GM12878 (cell line): ENCODE measurements at regions not wholly inside any gene's neighbourhood (a gene's known extent, or its start where the extent isn't known, plus 50 kb on each side); places are given as distances from the start of the nearest gene placed in this dataset.

ENCODE experiments used
- ATAC-seq: fragments of 200-7000 bp; cut with Tn5 transposase; 3 replicates; pipeline ENCODE4 v1.9.1; 2020; ENCODE audit warnings: mild to moderate bottlenecking, moderate library complexity
- BruUV-seq: library from RNA; stranded (reverse); fragments of 400-500 nt; replicated peaks from 2 replicates; lab custom pipeline; 2021; lab: Mats Ljungman, UMichigan
- CTCF ChIA-PET: fragments of 300-600 bp; sonication (Branson Sonifier 250); formaldehyde crosslinking; extraction: SDS; loops from one replicate; lab custom pipeline; 2021; ENCODE audit warnings: inconsistent platforms; lab: Yijun Ruan, JAX
- POLR2A ChIA-PET: fragments of 350-600 bp; formaldehyde crosslinking; extraction: SDS; loops from one replicate; lab custom pipeline; 2021; ENCODE audit warnings: inconsistent platforms; lab: Charles Lee
- RAD21 ChIA-PET: fragments of 300-600 bp; sonication (Branson Sonifier 250); formaldehyde crosslinking; loops from one replicate; lab custom pipeline; 2023; ENCODE audit warnings: antibody characterized with exemption; ENCODE audit not compliant: unreplicated experiment; lab: Charles Lee
- SMC1A ChIA-PET: fragments of 300-600 bp; sonication (Branson Sonifier 250); formaldehyde crosslinking; loops from one replicate; lab custom pipeline; 2023; ENCODE audit not compliant: unreplicated experiment, uncharacterized antibody; lab: Charles Lee
- DNase-seq: peaks from one replicate; pipeline ENCODE4 v3.0.0-alpha.2; 2011; ENCODE audit warnings: low read depth, low spot score
- FAIRE-seq: peaks from 3 replicates; lab custom pipeline; 2011; peaks lifted over from hg19 to GRCh38; lab: Jason Lieb, UNC
- H2AFZ ChIP-seq: 2 replicates; pipeline ENCODE4 v1.6.0; 2011; ENCODE audit warnings: low read depth, low read length, control low read depth; ENCODE audit not compliant: control insufficient read depth
- H3K27ac ChIP-seq: 2 replicates; pipeline ENCODE4 v1.5.1; 2011; ENCODE audit warnings: control low read depth; ENCODE audit not compliant: control insufficient read depth, insufficient read depth
- H3K27me3 ChIP-seq, 2 experiments: replicated peaks in 1 of 2; 2 replicates each; pipeline versions ENCODE4 v1.6.0 to v1.6.1; 2011; ENCODE audit warnings: low read length in 1 of 2; ENCODE audit not compliant: control insufficient read depth in 2 of 2, insufficient read depth in 2 of 2
- H3K36me3 ChIP-seq, 2 experiments: 2 replicates each; pipeline ENCODE4 v1.5.1; 2011; ENCODE audit warnings: low read length in 1 of 2; ENCODE audit not compliant: control insufficient read depth in 2 of 2, insufficient read depth in 2 of 2
- H3K4me1 ChIP-seq: 2 replicates; pipeline ENCODE4 v1.6.1; 2011; ENCODE audit warnings: mild to moderate bottlenecking, low read length, moderate library complexity, mixed read lengths; ENCODE audit not compliant: control insufficient read depth, insufficient read depth
- H3K4me2 ChIP-seq: 2 replicates; pipeline ENCODE4 v1.6.0; 2011; ENCODE audit warnings: control low read depth; ENCODE audit not compliant: control insufficient read depth, insufficient read depth
- H3K4me3 ChIP-seq: fragments of 200-600 bp; sonication (generic); 2 replicates; pipeline ENCODE4 v1.5.1; 2016
- H3K79me2 ChIP-seq: 2 replicates; pipeline ENCODE4 v1.6.0; 2011; ENCODE audit warnings: low read length; ENCODE audit not compliant: control insufficient read depth, insufficient read depth
- H3K9ac ChIP-seq: 2 replicates; pipeline ENCODE4 v1.8.0; 2011; ENCODE audit warnings: low read length, control low read depth, mixed read lengths; ENCODE audit not compliant: control insufficient read depth, insufficient read depth
- H3K9me3 ChIP-seq: replicated peaks from 3 replicates; pipeline ENCODE4 v1.5.1; 2011; ENCODE audit warnings: mild to moderate bottlenecking, low read length; ENCODE audit not compliant: control insufficient read depth, insufficient read depth
- H4K20me1 ChIP-seq: 2 replicates; pipeline ENCODE4 v1.6.0; 2011; ENCODE audit not compliant: control insufficient read depth, insufficient read depth
- ATF2 ChIP-seq: IDR thresholded peaks from 2 replicates; pipeline ENCODE4 v1.6.1; 2012; ENCODE audit warnings: low read length, inconsistent platforms
- ATF7 ChIP-seq: fragments of 450-650 bp; IDR thresholded peaks from 2 replicates; pipeline ENCODE4 v1.6.1; 2016; ENCODE audit warnings: low read depth, mild to moderate bottlenecking
- BMI1 ChIP-seq: fragments of 450-650 bp; IDR thresholded peaks from 2 replicates; pipeline ENCODE4 v1.6.1; 2016; ENCODE audit warnings: mild to moderate bottlenecking, moderate library complexity, borderline replicate concordance
- CEBPB ChIP-seq, 2 experiments: fragments of 150-350 bp in 1 of 2; IDR thresholded peaks; 2 replicates each; pipeline ENCODE4 v1.6.1; 2012 to 2014; ENCODE audit warnings: low read depth in 2 of 2, low read length in 2 of 2, borderline replicate concordance in 1 of 2, inconsistent platforms in 1 of 2
- CREB1 ChIP-seq: IDR thresholded peaks from 2 replicates; pipeline ENCODE4 v1.6.1; 2012; ENCODE audit warnings: low read depth, mild to moderate bottlenecking, inconsistent platforms
- MEF2A ChIP-seq: IDR thresholded peaks from 2 replicates; pipeline ENCODE4 v1.6.1; 2011; ENCODE audit warnings: low read depth, mild to moderate bottlenecking, low read length, moderate library complexity; ENCODE audit not compliant: insufficient read depth
- NFIC ChIP-seq: IDR thresholded peaks from 2 replicates; pipeline ENCODE4 v1.6.1; 2012; ENCODE audit warnings: low read depth, mild to moderate bottlenecking, inconsistent platforms, low read length, moderate library complexity
- PML ChIP-seq: IDR thresholded peaks from 2 replicates; pipeline ENCODE4 v1.6.1; 2012; ENCODE audit warnings: low read length, inconsistent platforms
- RAD21 ChIP-seq: IDR thresholded peaks from 2 replicates; pipeline ENCODE4 v1.6.1; 2011; ENCODE audit warnings: mild to moderate bottlenecking, low read depth, low read length, moderate library complexity; ENCODE audit not compliant: insufficient read depth
- RELA ChIP-seq: fragments of 450-650 bp; IDR thresholded peaks from 2 replicates; pipeline ENCODE4 v1.8.0; 2014; ENCODE audit warnings: borderline replicate concordance; ENCODE audit not compliant: partially characterized antibody
- RUNX3 ChIP-seq: IDR thresholded peaks from 2 replicates; pipeline ENCODE4 v1.6.1; 2012; ENCODE audit warnings: low read length, inconsistent platforms
- ZNF217 ChIP-seq: fragments of 450-650 bp; IDR thresholded peaks from 2 replicates; pipeline ENCODE4 v1.6.1; 2017; ENCODE audit warnings: antibody characterized with exemption, mild to moderate bottlenecking
- ZSCAN29 ChIP-seq: fragments of 450-650 bp; IDR thresholded peaks from 2 replicates; pipeline ENCODE4 v1.6.1; 2017; ENCODE audit warnings: mild to moderate bottlenecking, moderate library complexity
- WGBS: methylation state at CpG from one replicate; pipeline ENCODE4 v1.1.6; 2016; ENCODE audit warnings: low lambda C conversion rate; ENCODE audit not compliant: insufficient replicate concordance, insufficient coverage; ENCODE audit errors: missing lambda C conversion rate; 5-methylcytosine and 5-hydroxymethylcytosine counted together
- in situ Hi-C: fragments of 300-500 bp; cut with MboI; formaldehyde crosslinking; loops from 9 replicates; pipeline ENCODE4 v1.14.3; 2018; ENCODE audit warnings: mixed read lengths
- intact Hi-C: fragments of 100-400 bp; cut with micrococcal nuclease; formaldehyde crosslinking; loops from one replicate; pipeline ENCODE4 v1.14.2; 2022; ENCODE audit not compliant: unreplicated experiment
- TF ChIP-seq, protein P1 (sequence below): fragments of 450-650 bp; IDR thresholded peaks from 2 replicates; pipeline ENCODE4 v1.6.1; 2017; ENCODE audit warnings: borderline replicate concordance
- TF ChIP-seq, protein P2 (sequence below): IDR thresholded peaks from 2 replicates; pipeline ENCODE4 v1.6.1; 2012; ENCODE audit warnings: mild to moderate bottlenecking, low read depth, low read length
- TF ChIP-seq, protein P3 (sequence below): fragments of 450-650 bp; IDR thresholded peaks from 2 replicates; pipeline ENCODE4 v1.6.1; 2017; ENCODE audit warnings: mild to moderate bottlenecking, low read depth, inconsistent platforms; ENCODE audit not compliant: poor library complexity, severe bottlenecking

GRCh38 chr5:68641211-68641610 is 425.7 kb downstream of the PIK3R1 start:
- SMC1A ChIA-PET, result interaction anchor here (1.0 to 2.3 kb wide), 5 partner anchors 11 to 216 kb away, joined by 3 to 6 read pairs (median 4); no protein-coding TSS in a partner anchor
- CTCF ChIA-PET, result interaction anchor here (5.8 kb wide), 1 partner anchor 354 kb away, joined by 30 read pairs; no protein-coding TSS in a partner anchor
- TF ChIP-seq RAD21, result peak; percentile 27; the same call in 1 of the 2 replicates
- TF ChIP-seq BMI1, result peak; percentile 67; the same call in 1 of the 2 replicates
- TF ChIP-seq, protein P1, sequence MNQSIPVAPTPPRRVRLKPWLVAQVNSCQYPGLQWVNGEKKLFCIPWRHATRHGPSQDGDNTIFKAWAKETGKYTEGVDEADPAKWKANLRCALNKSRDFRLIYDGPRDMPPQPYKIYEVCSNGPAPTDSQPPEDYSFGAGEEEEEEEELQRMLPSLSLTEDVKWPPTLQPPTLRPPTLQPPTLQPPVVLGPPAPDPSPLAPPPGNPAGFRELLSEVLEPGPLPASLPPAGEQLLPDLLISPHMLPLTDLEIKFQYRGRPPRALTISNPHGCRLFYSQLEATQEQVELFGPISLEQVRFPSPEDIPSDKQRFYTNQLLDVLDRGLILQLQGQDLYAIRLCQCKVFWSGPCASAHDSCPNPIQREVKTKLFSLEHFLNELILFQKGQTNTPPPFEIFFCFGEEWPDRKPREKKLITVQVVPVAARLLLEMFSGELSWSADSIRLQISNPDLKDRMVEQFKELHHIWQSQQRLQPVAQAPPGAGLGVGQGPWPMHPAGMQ, result no peak
- TF ChIP-seq ATF7, result peak; percentile 94
- TF ChIP-seq ZSCAN29, result no peak
- TF ChIP-seq NFIC, result peak; percentile 97
- TF ChIP-seq ZNF217, result peak; percentile 95
- TF ChIP-seq CEBPB (IDR thresholded peaks at IDR 0.05; ENCODE audit: borderline replicate concordance in 1 of 2, low read depth in 2 of 2, low read length in 2 of 2), result peak in 1 of 2 experiments; percentile 56; a peak in 1 of 4 replicates
- TF ChIP-seq, protein P2, sequence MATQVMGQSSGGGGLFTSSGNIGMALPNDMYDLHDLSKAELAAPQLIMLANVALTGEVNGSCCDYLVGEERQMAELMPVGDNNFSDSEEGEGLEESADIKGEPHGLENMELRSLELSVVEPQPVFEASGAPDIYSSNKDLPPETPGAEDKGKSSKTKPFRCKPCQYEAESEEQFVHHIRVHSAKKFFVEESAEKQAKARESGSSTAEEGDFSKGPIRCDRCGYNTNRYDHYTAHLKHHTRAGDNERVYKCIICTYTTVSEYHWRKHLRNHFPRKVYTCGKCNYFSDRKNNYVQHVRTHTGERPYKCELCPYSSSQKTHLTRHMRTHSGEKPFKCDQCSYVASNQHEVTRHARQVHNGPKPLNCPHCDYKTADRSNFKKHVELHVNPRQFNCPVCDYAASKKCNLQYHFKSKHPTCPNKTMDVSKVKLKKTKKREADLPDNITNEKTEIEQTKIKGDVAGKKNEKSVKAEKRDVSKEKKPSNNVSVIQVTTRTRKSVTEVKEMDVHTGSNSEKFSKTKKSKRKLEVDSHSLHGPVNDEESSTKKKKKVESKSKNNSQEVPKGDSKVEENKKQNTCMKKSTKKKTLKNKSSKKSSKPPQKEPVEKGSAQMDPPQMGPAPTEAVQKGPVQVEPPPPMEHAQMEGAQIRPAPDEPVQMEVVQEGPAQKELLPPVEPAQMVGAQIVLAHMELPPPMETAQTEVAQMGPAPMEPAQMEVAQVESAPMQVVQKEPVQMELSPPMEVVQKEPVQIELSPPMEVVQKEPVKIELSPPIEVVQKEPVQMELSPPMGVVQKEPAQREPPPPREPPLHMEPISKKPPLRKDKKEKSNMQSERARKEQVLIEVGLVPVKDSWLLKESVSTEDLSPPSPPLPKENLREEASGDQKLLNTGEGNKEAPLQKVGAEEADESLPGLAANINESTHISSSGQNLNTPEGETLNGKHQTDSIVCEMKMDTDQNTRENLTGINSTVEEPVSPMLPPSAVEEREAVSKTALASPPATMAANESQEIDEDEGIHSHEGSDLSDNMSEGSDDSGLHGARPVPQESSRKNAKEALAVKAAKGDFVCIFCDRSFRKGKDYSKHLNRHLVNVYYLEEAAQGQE, result no peak; the same call in 1 of the 2 replicates
- TF ChIP-seq RUNX3, result peak; percentile 66; the same call in 1 of the 2 replicates
- peak; percentile 43; the same call in 1 of the 2 replicates for TF ChIP-seq CREB1
- peak; percentile 27 for TF ChIP-seq RELA
- peak; percentile 97 for TF ChIP-seq ATF2
- peak; percentile 74 for TF ChIP-seq PML
- TF ChIP-seq, protein P3, sequence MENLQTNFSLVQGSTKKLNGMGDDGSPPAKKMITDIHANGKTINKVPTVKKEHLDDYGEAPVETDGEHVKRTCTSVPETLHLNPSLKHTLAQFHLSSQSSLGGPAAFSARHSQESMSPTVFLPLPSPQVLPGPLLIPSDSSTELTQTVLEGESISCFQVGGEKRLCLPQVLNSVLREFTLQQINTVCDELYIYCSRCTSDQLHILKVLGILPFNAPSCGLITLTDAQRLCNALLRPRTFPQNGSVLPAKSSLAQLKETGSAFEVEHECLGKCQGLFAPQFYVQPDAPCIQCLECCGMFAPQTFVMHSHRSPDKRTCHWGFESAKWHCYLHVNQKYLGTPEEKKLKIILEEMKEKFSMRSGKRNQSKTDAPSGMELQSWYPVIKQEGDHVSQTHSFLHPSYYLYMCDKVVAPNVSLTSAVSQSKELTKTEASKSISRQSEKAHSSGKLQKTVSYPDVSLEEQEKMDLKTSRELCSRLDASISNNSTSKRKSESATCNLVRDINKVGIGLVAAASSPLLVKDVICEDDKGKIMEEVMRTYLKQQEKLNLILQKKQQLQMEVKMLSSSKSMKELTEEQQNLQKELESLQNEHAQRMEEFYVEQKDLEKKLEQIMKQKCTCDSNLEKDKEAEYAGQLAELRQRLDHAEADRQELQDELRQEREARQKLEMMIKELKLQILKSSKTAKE, result peak; percentile 71
- peak; percentile 93 for TF ChIP-seq MEF2A

More at GRCh38 chr5:68641211-68641610, 425.7 kb downstream of the PIK3R1 start:
- 19% methylated on average over 3 of the region's 3 CpGs for WGBS
- H3K36me3 ChIP-seq, result no peaks in the 10 kb centered on the region
- peaks cover 13% of the 10 kb centered on the region; the same call in 1 of the 2 replicates for H3K4me1 ChIP-seq
- H4K20me1 ChIP-seq, result no peaks in the 10 kb centered on the region
- ATAC-seq (peak; percentile 62), FAIRE-seq (peak; percentile 96), DNase-seq (no peak)
- BruUV-seq, result no TSS peak
- in situ Hi-C loops (loop anchor here (10.0 kb wide), 1 partner anchor 366 kb away; no protein-coding TSS in a partner anchor), intact Hi-C loops (loop anchor here (5.0 to 10.0 kb wide), 2 partner anchors 176 to 354 kb away; no protein-coding TSS in a partner anchor)
- H3K79me2 ChIP-seq, result no peaks in the 10 kb centered on the region
- H3K27me3 ChIP-seq, result no peaks in the 10 kb centered on the region
- no peak overlapping the region for H3K4me3 ChIP-seq
- H2AFZ ChIP-seq, result no peak overlapping the region; the same call in 1 of the 2 replicates
- H3K9me3 ChIP-seq, result no peaks in the 10 kb centered on the region
- ChIA-PET POLR2A (no interaction called here), RAD21 (interaction anchor here (0.7 to 6.0 kb wide), 3 partner anchors 27 to 354 kb away, joined by 3 to 20 read pairs (median 4); no protein-coding TSS in a partner anchor)
- H3K4me2 ChIP-seq, result no peak overlapping the region; the same call in 1 of the 2 replicates
- H3K9ac ChIP-seq, result no peak overlapping the region
- no peak overlapping the region for H3K27ac ChIP-seq
